Central memory CD8-positive, alpha-beta T cell (primary cell): ENCODE measurements at regions not wholly inside any gene's neighbourhood (a gene's known extent, or its start where the extent isn't known, plus 50 kb on each side); places are given as distances from the start of the nearest gene placed in this dataset.

ENCODE experiments used
- ATAC-seq: fragments of 150-1000 bp; cut with Tn5 transposase; replicated peaks from 2 replicates; pipeline ENCODE4 v1.10.0; 2022; ENCODE audit warnings: mild to moderate bottlenecking, moderate FRiP score, moderate number of reproducible peaks; ENCODE audit not compliant: poor library complexity, severe bottlenecking; ENCODE audit errors: extremely low read depth
- DNase-seq, 2 donors: peaks; one replicate each; pipeline ENCODE4 v3.0.0; 2021; ENCODE audit warnings: low spot score in 2 of 2
- H3K27ac Mint-ChIP-seq: one replicate; pipeline ENCODE4 v1.8.0; 2022; ENCODE audit warnings: low read depth, mild to moderate bottlenecking, moderate library complexity, mixed read lengths
- H3K27me3 Mint-ChIP-seq: one replicate; pipeline ENCODE4 v1.8.0; 2022; ENCODE audit warnings: mixed read lengths
- H3K36me3 Mint-ChIP-seq: one replicate; pipeline ENCODE4 v1.8.0; 2022; ENCODE audit warnings: mild to moderate bottlenecking, moderate library complexity, mixed read lengths; ENCODE audit not compliant: insufficient read depth
- H3K4me1 Mint-ChIP-seq: one replicate; pipeline ENCODE4 v1.8.0; 2022; ENCODE audit warnings: mixed read lengths
- H3K4me3 Mint-ChIP-seq: one replicate; pipeline ENCODE4 v1.8.0; 2022; ENCODE audit warnings: mild to moderate bottlenecking, moderate library complexity, mixed read lengths
- H3K9me3 Mint-ChIP-seq: one replicate; pipeline ENCODE4 v1.8.0; 2022; ENCODE audit warnings: mixed read lengths

- DNase-seq (no peak), ATAC-seq (no peak)
- Mint-ChIP-seq H3K27ac (no peak overlapping the region), H3K4me3 (no peak overlapping the region), H3K9me3 (no peaks in the 10 kb centered on the region), H3K4me1 (no peaks in the 10 kb centered on the region), H3K27me3 (no peaks in the 10 kb centered on the region), H3K36me3 (no peaks in the 10 kb centered on the region)
These were observed 238.3 kb upstream of the RNF32 start for GRCh38 chr7:156402255-156402654.

GRCh38 chr7:156401617-156402016 is 239.0 kb upstream of the RNF32 start:
- DNase-seq (no peak), ATAC-seq (no peak)
- H3K36me3 Mint-ChIP-seq = no peaks in the 10 kb centered on the region
- H3K27me3 Mint-ChIP-seq = no peaks in the 10 kb centered on the region
- H3K4me1 Mint-ChIP-seq = no peaks in the 10 kb centered on the region
- no peaks in the 10 kb centered on the region for H3K9me3 Mint-ChIP-seq
- H3K4me3 Mint-ChIP-seq = no peak overlapping the region
- no peak overlapping the region for H3K27ac Mint-ChIP-seq

GRCh38 chr7:156400046-156400445 is 240.5 kb upstream of the RNF32 start:
- H3K27me3 Mint-ChIP-seq = no peaks in the 10 kb centered on the region
- H3K4me3 Mint-ChIP-seq = no peak overlapping the region
- H3K9me3 Mint-ChIP-seq = no peaks in the 10 kb centered on the region
- no peak for ATAC-seq
- H3K4me1 Mint-ChIP-seq = no peaks in the 10 kb centered on the region
- H3K27ac Mint-ChIP-seq = no peak overlapping the region
- no peaks in the 10 kb centered on the region for H3K36me3 Mint-ChIP-seq
- no peak for DNase-seq

DNA sequence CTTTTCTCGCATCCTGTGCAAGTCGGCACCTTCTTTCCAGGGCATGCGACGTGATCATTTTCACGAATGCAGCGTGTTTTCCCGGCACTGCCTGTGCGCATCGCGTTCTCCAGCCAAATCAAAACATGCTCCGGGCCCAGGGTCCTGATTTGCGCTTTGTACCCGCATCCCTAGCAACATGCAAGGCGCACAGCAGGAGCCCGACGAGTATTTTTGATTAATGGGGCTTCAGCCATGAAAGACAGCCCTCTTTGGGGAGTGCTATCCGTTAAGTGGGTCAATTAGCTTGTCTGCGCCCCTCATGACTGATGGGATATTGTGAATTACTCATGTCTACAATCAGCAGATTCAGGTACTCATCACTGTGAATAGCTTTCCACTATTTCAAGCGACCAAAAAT is 243.3 kb upstream of the RNF32 start:
- Mint-ChIP-seq H3K9me3 (no peaks in the 10 kb centered on the region), H3K27me3 (peaks cover under 1% of the 10 kb centered on the region)

GRCh38 chr7:156389116-156389692 is 251.4 kb upstream of the RNF32 start:
- Mint-ChIP-seq H3K27me3 (peaks cover 13% of the 10 kb centered on the region), H3K27ac (no peak overlapping the region), H3K4me1 (no peaks in the 10 kb centered on the region), H3K9me3 (peaks cover 16% of the 10 kb centered on the region), H3K36me3 (peaks cover 2% of the 10 kb centered on the region), H3K4me3 (no peak overlapping the region)
- no peak for DNase-seq
- no peak for ATAC-seq

More for the DNA sequence above, 243.3 kb upstream of the RNF32 start:
- H3K36me3 Mint-ChIP-seq = no peaks in the 10 kb centered on the region
- H3K4me1 Mint-ChIP-seq = no peaks in the 10 kb centered on the region
- H3K4me3 Mint-ChIP-seq = no peak overlapping the region
- no peak for DNase-seq
- no peak overlapping the region for H3K27ac Mint-ChIP-seq
- no peak for ATAC-seq

- Mint-ChIP-seq H3K36me3 (peaks cover 2% of the 10 kb centered on the region), H3K27ac (no peak overlapping the region), H3K4me1 (no peaks in the 10 kb centered on the region), H3K4me3 (no peak overlapping the region), H3K9me3 (peaks cover 7% of the 10 kb centered on the region), H3K27me3 (peaks cover under 1% of the 10 kb centered on the region)
- DNase-seq = no peak
- no peak for ATAC-seq
These were observed 254.5 kb upstream of the RNF32 start for GRCh38 chr7:156386097-156386496.

GRCh38 chr7:156384706-156385105 is 255.9 kb upstream of the RNF32 start:
- no peak overlapping the region for H3K27ac Mint-ChIP-seq
- H3K4me3 Mint-ChIP-seq = no peak overlapping the region
- no peaks in the 10 kb centered on the region for H3K27me3 Mint-ChIP-seq
- H3K4me1 Mint-ChIP-seq = no peaks in the 10 kb centered on the region
- H3K36me3 Mint-ChIP-seq = peaks cover 1% of the 10 kb centered on the region
- DNase-seq (no peak), ATAC-seq (no peak)
- peaks cover under 1% of the 10 kb centered on the region for H3K9me3 Mint-ChIP-seq

DNA sequence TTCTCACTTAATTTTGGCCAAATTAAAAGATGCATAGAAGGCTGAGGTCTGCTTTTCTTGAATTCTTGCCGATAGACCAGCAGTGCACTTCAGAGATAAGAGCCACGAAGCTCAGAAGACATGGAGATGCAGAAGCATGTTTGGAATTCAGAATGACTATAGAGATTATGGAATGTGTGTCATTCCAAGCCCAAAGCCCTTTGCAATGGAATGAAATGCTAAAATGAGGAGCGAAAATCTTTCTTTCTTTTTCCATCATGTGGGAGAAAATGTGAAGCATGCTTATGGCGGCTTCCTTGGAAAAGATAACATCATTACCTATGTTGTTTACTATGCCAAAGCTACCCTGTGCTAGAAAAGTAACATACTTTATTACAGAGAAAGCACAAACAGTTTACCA is 257.0 kb upstream of the RNF32 start:
- no peak for ATAC-seq
- Mint-ChIP-seq H3K27ac (no peak overlapping the region), H3K36me3 (no peaks in the 10 kb centered on the region), H3K4me3 (no peak overlapping the region), H3K27me3 (no peaks in the 10 kb centered on the region), H3K9me3 (no peaks in the 10 kb centered on the region), H3K4me1 (no peaks in the 10 kb centered on the region)
- DNase-seq = no peak

- H3K4me1 Mint-ChIP-seq = no peaks in the 10 kb centered on the region
- peaks cover 12% of the 10 kb centered on the region for H3K27me3 Mint-ChIP-seq
- H3K36me3 Mint-ChIP-seq = no peaks in the 10 kb centered on the region
- no peak overlapping the region for H3K4me3 Mint-ChIP-seq
- no peak overlapping the region for H3K27ac Mint-ChIP-seq
- no peak for DNase-seq
- no peak for ATAC-seq
- no peaks in the 10 kb centered on the region for H3K9me3 Mint-ChIP-seq
These were observed 260.3 kb upstream of the RNF32 start for GRCh38 chr7:156380261-156380660.

DNA sequence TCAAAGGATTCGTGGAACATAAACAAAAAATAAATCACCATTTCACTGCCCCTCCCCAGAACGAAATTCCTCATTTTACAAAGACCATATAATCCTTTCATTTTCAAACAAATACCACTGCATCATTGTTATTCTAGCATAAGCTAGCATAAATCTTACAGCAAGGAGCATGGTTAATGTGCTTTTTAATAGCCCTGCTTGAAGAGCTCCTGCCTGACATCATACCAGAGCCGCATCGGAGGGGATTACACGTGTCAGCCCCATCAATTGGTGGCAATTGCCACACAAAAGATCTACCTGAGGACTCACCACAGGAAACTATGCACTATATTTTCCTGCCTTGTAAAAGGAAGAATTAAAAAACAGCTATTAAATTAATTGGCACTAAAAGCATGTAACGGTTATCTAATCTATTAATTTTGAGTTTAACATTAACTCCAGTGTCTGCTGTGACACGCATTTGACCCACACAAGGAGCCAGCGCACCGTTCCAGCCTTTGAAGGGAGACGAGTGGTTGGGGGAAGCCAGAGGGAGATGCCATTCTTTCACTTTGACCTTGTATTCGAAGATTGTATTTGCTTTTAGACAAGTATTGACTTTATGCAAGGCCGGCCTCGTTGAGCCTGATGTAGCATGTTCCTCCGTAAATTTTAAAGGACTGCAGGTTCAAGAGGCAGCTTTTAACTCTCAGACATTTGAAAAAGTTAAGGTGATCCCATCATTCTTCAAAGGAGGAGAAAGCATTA is 261.1 kb upstream of the RNF32 start:
- Mint-ChIP-seq H3K9me3 (no peaks in the 10 kb centered on the region), H3K27ac (no peak overlapping the region), H3K27me3 (peaks cover 12% of the 10 kb centered on the region), H3K36me3 (no peaks in the 10 kb centered on the region), H3K4me1 (no peaks in the 10 kb centered on the region), H3K4me3 (no peak overlapping the region)
- DNase-seq (no peak), ATAC-seq (no peak)

DNA sequence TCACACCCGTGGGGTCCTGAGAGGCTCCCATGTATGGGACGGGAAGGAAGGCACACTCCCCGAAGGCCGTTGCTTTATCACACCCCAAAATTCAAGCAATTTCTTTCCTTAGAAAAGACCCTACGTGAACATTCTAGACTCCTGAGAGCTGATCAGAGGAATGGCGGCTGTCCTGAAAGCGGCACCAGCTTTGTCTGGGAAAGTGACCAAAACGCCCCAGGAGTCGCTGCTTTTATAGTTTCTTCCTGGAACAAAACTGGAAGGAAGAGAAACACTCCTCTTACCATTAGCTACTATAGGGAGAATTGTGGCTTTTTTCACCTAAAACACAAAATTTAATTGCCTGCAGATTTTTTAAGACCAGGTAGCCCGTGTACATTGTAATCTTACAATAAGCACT is 261.8 kb upstream of the RNF32 start:
- H3K36me3 Mint-ChIP-seq = no peaks in the 10 kb centered on the region
- H3K27me3 Mint-ChIP-seq = peaks cover 12% of the 10 kb centered on the region
- no peak overlapping the region for H3K27ac Mint-ChIP-seq
- no peak for DNase-seq
- ATAC-seq = no peak
- H3K4me1 Mint-ChIP-seq = no peaks in the 10 kb centered on the region
- H3K4me3 Mint-ChIP-seq = no peak overlapping the region
- no peaks in the 10 kb centered on the region for H3K9me3 Mint-ChIP-seq

- Mint-ChIP-seq H3K36me3 (no peaks in the 10 kb centered on the region), H3K4me1 (no peaks in the 10 kb centered on the region), H3K27ac (no peak overlapping the region), H3K4me3 (no peak overlapping the region), H3K9me3 (peaks cover 3% of the 10 kb centered on the region), H3K27me3 (peaks cover 12% of the 10 kb centered on the region)
- no peak for DNase-seq
- ATAC-seq = no peak
These were observed 264.3 kb upstream of the RNF32 start for GRCh38 chr7:156376317-156376716.

DNA sequence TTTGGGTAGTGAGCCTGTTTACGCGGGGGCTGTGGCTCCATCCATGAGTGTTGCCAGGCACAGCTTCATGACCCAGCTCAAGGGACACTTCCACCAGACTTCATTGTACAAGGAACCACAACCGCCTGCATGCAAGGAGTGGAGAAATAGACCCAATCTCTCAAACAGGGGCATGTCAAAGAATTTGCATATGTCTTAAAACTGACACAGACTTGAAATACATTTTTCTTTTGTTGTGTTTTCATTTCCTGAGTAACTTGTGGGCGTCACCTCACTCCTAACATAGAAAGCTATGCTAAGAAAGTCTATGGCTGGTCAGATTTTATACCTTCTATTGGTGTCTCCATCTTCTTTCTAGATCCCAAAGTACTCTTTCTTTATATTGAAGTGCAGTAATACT is 266.2 kb upstream of the RNF32 start:
- H3K27ac Mint-ChIP-seq = no peak overlapping the region
- peaks cover 6% of the 10 kb centered on the region for H3K9me3 Mint-ChIP-seq
- no peak overlapping the region for H3K4me3 Mint-ChIP-seq
- no peaks in the 10 kb centered on the region for H3K4me1 Mint-ChIP-seq
- no peak for DNase-seq
- no peaks in the 10 kb centered on the region for H3K36me3 Mint-ChIP-seq
- peaks cover 12% of the 10 kb centered on the region for H3K27me3 Mint-ChIP-seq
- ATAC-seq = no peak
